H1 (cell line): ENCODE measurements at regions not wholly inside any gene's neighbourhood (a gene's known extent, or its start where the extent isn't known, plus 50 kb on each side); places are given as distances from the start of the nearest gene placed in this dataset.

Experiments
- CTCF ChIA-PET: fragments of 300-600 bp; sonication (Branson Sonifier 250); formaldehyde crosslinking; loops from one replicate; lab custom pipeline; 2021; ENCODE audit not compliant: partially characterized antibody; lab: Charles Lee
- POLR2A ChIA-PET: fragments of 300-600 bp; sonication (Branson Sonifier 250); formaldehyde crosslinking; loops from one replicate; lab custom pipeline; 2021; ENCODE audit warnings: inconsistent platforms; ENCODE audit not compliant: partially characterized antibody; lab: Charles Lee
- DNase-seq, 2 experiments: peaks; one replicate each; pipeline versions ENCODE4 v3.0.0 to v3.0.0-alpha.2; 2010 to 2022; ENCODE audit warnings: low spot score in 2 of 2, low read depth in 1 of 2, mixed read lengths in 1 of 2
- FAIRE-seq: peaks from 2 replicates; lab custom pipeline; 2011; peaks lifted over from hg19 to GRCh38; lab: Jason Lieb, UNC
- H2AFZ ChIP-seq: 2 replicates; pipeline ENCODE4 v1.8.1; 2012; ENCODE audit warnings: low read length, inconsistent platforms
- H2AK5ac ChIP-seq: 2 replicates; pipeline ENCODE4 v1.6.1; 2013; ENCODE audit warnings: low read depth, low read length
- H2BK120ac ChIP-seq: replicated peaks from 2 replicates; pipeline ENCODE3; 2013; ENCODE audit warnings: low read depth, low read length, inconsistent platforms
- H2BK12ac ChIP-seq: 2 replicates; pipeline ENCODE4 v1.6.1; 2013; ENCODE audit warnings: low read depth, low read length
- H2BK15ac ChIP-seq: 2 replicates; pipeline ENCODE4 v1.6.1; 2013; ENCODE audit warnings: low read length
- H2BK20ac ChIP-seq: 2 replicates; pipeline ENCODE4 v1.6.1; 2013; ENCODE audit warnings: low read length
- H2BK5ac ChIP-seq: 2 replicates; pipeline ENCODE4 v1.6.1; 2013; ENCODE audit warnings: low read depth, low read length
- H3K14ac ChIP-seq: 2 replicates; pipeline ENCODE4 v1.6.1; 2013; ENCODE audit warnings: inconsistent platforms; ENCODE audit not compliant: insufficient read length
- H3K18ac ChIP-seq: 2 replicates; pipeline ENCODE4 v1.6.1; 2013; ENCODE audit warnings: low read length; ENCODE audit errors: extremely low read depth
- H3K23ac ChIP-seq: 2 replicates; pipeline ENCODE4 v1.6.1; 2013; ENCODE audit warnings: inconsistent platforms; ENCODE audit not compliant: insufficient read length
- H3K23me2 ChIP-seq: 2 replicates; pipeline ENCODE4 v1.6.1; 2013; ENCODE audit warnings: low read depth, low read length
- H3K27ac ChIP-seq: 2 replicates; pipeline ENCODE4 v1.6.1; 2011; ENCODE audit warnings: low read depth, low read length, inconsistent platforms
- H3K27me3 ChIP-seq, 4 experiments: replicated peaks in 1 of 4; 1 replicate in 1 of 4; 2 replicates in 3 of 4; pipeline versions ENCODE4 v1.6.1 to v1.8.1; 2011 to 2013; ENCODE audit warnings: low read length in 3 of 4, mild to moderate bottlenecking in 3 of 4, inconsistent platforms in 2 of 4, mixed read lengths in 2 of 4, moderate library complexity in 1 of 4; ENCODE audit not compliant: control insufficient read depth in 3 of 4, insufficient read depth in 3 of 4; ENCODE audit errors: extremely low read depth in 1 of 4
- H3K36me3 ChIP-seq, 4 experiments: 2 replicates each; pipeline versions ENCODE4 v1.6.1 to v1.8.1; 2011 to 2013; ENCODE audit warnings: mild to moderate bottlenecking in 4 of 4, low read length in 3 of 4, moderate library complexity in 2 of 4, control low read depth in 1 of 4, inconsistent platforms in 1 of 4; ENCODE audit not compliant: insufficient read depth in 4 of 4, control insufficient read depth in 2 of 4
- H3K4ac ChIP-seq: replicated peaks from 2 replicates; pipeline ENCODE3; 2013; ENCODE audit warnings: low read length, low read depth, mixed read lengths, inconsistent platforms; ENCODE audit not compliant: insufficient read length
- H3K4me1 ChIP-seq, 4 experiments: replicated peaks in 1 of 4; 1 replicate in 1 of 4; 2 replicates in 3 of 4; pipeline versions ENCODE4 v1.6.1 to v1.8.1; 2011 to 2013; ENCODE audit warnings: low read length in 3 of 4, inconsistent platforms in 2 of 4, mixed read lengths in 1 of 4; ENCODE audit not compliant: insufficient read depth in 4 of 4, control insufficient read depth in 3 of 4
- H3K4me2 ChIP-seq, 2 experiments: 2 replicates each; pipeline versions ENCODE4 v1.6.1 to v1.8.1; 2011 to 2013; ENCODE audit warnings: low read depth in 2 of 2, low read length in 2 of 2, control low read depth in 1 of 2, inconsistent platforms in 1 of 2, mild to moderate bottlenecking in 1 of 2; ENCODE audit not compliant: insufficient read depth in 1 of 2
- H3K4me3 ChIP-seq, 4 experiments: fragments of 200-600, 300-600 bp in 1 of 4; sonication (generic), shearing (Covaris generic), sonication (Bioruptor Twin) in 1 of 4; 2 replicates each; pipeline versions ENCODE4 v1.5.1 to v1.8.1; 2011 to 2016; ENCODE audit warnings: low read length in 4 of 4, low read depth in 3 of 4, control low read depth in 2 of 4, inconsistent platforms in 2 of 4, mild to moderate bottlenecking in 2 of 4, mixed read lengths in 1 of 4, moderate library complexity in 1 of 4; ENCODE audit not compliant: insufficient read depth in 2 of 4; ENCODE audit errors: extremely low read depth in 1 of 4
- H3K56ac ChIP-seq: replicated peaks from 2 replicates; pipeline ENCODE3; 2013; ENCODE audit warnings: low read depth, mild to moderate bottlenecking, mixed read lengths, low read length, inconsistent platforms; ENCODE audit not compliant: insufficient read length
- H3K79me1 ChIP-seq: 2 replicates; pipeline ENCODE4 v1.6.1; 2013; ENCODE audit warnings: low read depth, low read length, control low read depth
- H3K79me2 ChIP-seq, 2 experiments: 2 replicates each; pipeline versions ENCODE4 v1.6.1 to v1.8.1; 2012 to 2013; ENCODE audit warnings: low read length in 2 of 2, mild to moderate bottlenecking in 2 of 2, inconsistent platforms in 1 of 2; ENCODE audit not compliant: insufficient read depth in 2 of 2, control insufficient read depth in 1 of 2
- H3K9ac ChIP-seq, 4 experiments: replicated peaks in 1 of 4; 1 replicate in 1 of 4; 2 replicates in 3 of 4; pipeline versions ENCODE4 v1.6.1 to v1.8.1; 2011 to 2013; ENCODE audit warnings: low read depth in 3 of 4, low read length in 3 of 4, control low read depth in 2 of 4, mild to moderate bottlenecking in 2 of 4, moderate library complexity in 2 of 4, inconsistent platforms in 1 of 4; ENCODE audit errors: extremely low read depth in 1 of 4
- H3K9me3 ChIP-seq, 2 experiments: 2 replicates each; pipeline versions ENCODE4 v1.6.1 to v1.8.1; 2012 to 2013; ENCODE audit warnings: mild to moderate bottlenecking in 2 of 2, moderate library complexity in 2 of 2, control low read depth in 1 of 2, inconsistent platforms in 1 of 2, low read depth in 1 of 2, low read length in 1 of 2, mixed read lengths in 1 of 2; ENCODE audit not compliant: insufficient read depth in 2 of 2
- H4K20me1 ChIP-seq, 2 experiments: replicated peaks in 1 of 2; 2 replicates each; pipeline versions ENCODE3 to v1.8.1; 2011 to 2013; ENCODE audit warnings: inconsistent platforms in 2 of 2, low read length in 2 of 2, mild to moderate bottlenecking in 1 of 2; ENCODE audit not compliant: insufficient read depth in 2 of 2, control insufficient read depth in 1 of 2
- H4K5ac ChIP-seq: 2 replicates; pipeline ENCODE4 v1.6.1; 2013; ENCODE audit warnings: low read length, low read depth, mixed read lengths, inconsistent platforms; ENCODE audit not compliant: insufficient read length
- H4K8ac ChIP-seq: 2 replicates; pipeline ENCODE4 v1.8.0; 2013; ENCODE audit warnings: mild to moderate bottlenecking, moderate library complexity, low read length, inconsistent platforms; ENCODE audit not compliant: insufficient read depth; ENCODE audit errors: extremely low read depth
- H4K91ac ChIP-seq: replicated peaks from 2 replicates; pipeline ENCODE3; 2013; ENCODE audit warnings: low read length, mixed read lengths, inconsistent platforms; ENCODE audit not compliant: insufficient read length
- ASH2L ChIP-seq: fragments of 200-600, 300-600 bp; sonication (generic); IDR thresholded peaks from one replicate; pipeline ENCODE4 v1.7.1; 2017; ENCODE audit warnings: low read length
- CBX5 ChIP-seq: fragments of 300-800, 300-1000 bp; sonication (generic); IDR thresholded peaks from 2 replicates; pipeline ENCODE4 v1.7.1; 2016; ENCODE audit warnings: antibody characterized with exemption, low read length, low read depth
- CTBP2 ChIP-seq: IDR thresholded peaks from 2 replicates; pipeline ENCODE4 v1.7.0; 2011; ENCODE audit warnings: borderline replicate concordance, mild to moderate bottlenecking, moderate library complexity, mixed read lengths, low read length; ENCODE audit not compliant: insufficient read depth, insufficient read length
- E2F6 ChIP-seq: IDR thresholded peaks from 2 replicates; pipeline ENCODE4 v1.6.1; 2012; ENCODE audit warnings: inconsistent platforms
- EP300 ChIP-seq, 2 experiments: IDR thresholded peaks; 1 replicate in 1 of 2; 2 replicates in 1 of 2; pipeline ENCODE4 v1.6.1; 2011 to 2012; ENCODE audit warnings: low read depth in 2 of 2, low read length in 2 of 2, mild to moderate bottlenecking in 2 of 2, borderline replicate concordance in 1 of 2, inconsistent platforms in 1 of 2, moderate library complexity in 1 of 2
- EZH2 ChIP-seq: fragments of 200-600 bp; sonication (generic); IDR thresholded peaks from 2 replicates; pipeline ENCODE4 v1.7.1; 2012; ENCODE audit warnings: low read depth, mild to moderate bottlenecking, moderate library complexity, low read length, inconsistent platforms; ENCODE audit not compliant: severe bottlenecking
- GABPA ChIP-seq: IDR thresholded peaks from 2 replicates; pipeline ENCODE4 v1.6.1; 2011; ENCODE audit warnings: mild to moderate bottlenecking, low read length, moderate library complexity, borderline replicate concordance; ENCODE audit not compliant: insufficient read depth
- RBBP5 ChIP-seq: IDR thresholded peaks from 2 replicates; pipeline ENCODE4 v1.7.1; 2012; ENCODE audit warnings: low read depth, mild to moderate bottlenecking, inconsistent platforms, low read length, moderate library complexity, borderline replicate concordance
- SAP30 ChIP-seq: fragments of 300-600 bp; sonication (generic); IDR thresholded peaks from 2 replicates; pipeline ENCODE4 v1.7.1; 2012; ENCODE audit warnings: low read length, moderate library complexity, mild to moderate bottlenecking, inconsistent platforms; ENCODE audit not compliant: insufficient read depth, insufficient replicate concordance
- SIN3A ChIP-seq, 2 experiments: IDR thresholded peaks in 1 of 2; conservative IDR thresholded peaks in 1 of 2; 2 replicates each; pipeline ENCODE4 v1.6.1; 2011 to 2012; ENCODE audit warnings: low read length in 2 of 2, improper control_type of control experiment in 1 of 2, low read depth in 1 of 2, mild to moderate bottlenecking in 1 of 2
- SIX5 ChIP-seq: IDR thresholded peaks from 2 replicates; pipeline ENCODE4 v1.6.1; 2011; ENCODE audit warnings: mild to moderate bottlenecking, low read depth, low read length
- TAF7 ChIP-seq: optimal IDR thresholded peaks from 2 replicates; pipeline ENCODE3; 2011; ENCODE audit warnings: low read depth, mild to moderate bottlenecking, inconsistent platforms, low read length, moderate library complexity, borderline replicate concordance
- TEAD4 ChIP-seq: IDR thresholded peaks from 2 replicates; pipeline ENCODE4 v1.6.1; 2012; ENCODE audit warnings: low read depth, low read length, inconsistent platforms, mixed read lengths
- WGBS, 2 experiments: shearing (Covaris generic) in 1 of 2; methylation state at CpG; one replicate each; pipeline versions ENCODE4 v1.1.6 to v1.1.7; 2013 to 2015; ENCODE audit warnings: low lambda C conversion rate in 2 of 2, mixed read lengths in 2 of 2, inconsistent platforms in 1 of 2, low coverage in 1 of 2, missing lambda C conversion rate in 1 of 2; ENCODE audit not compliant: insufficient replicate concordance in 2 of 2, insufficient coverage in 1 of 2, insufficient read length in 1 of 2; ENCODE audit errors: extremely low coverage in 1 of 2, missing lambda C conversion rate in 1 of 2; 5-methylcytosine and 5-hydroxymethylcytosine counted together

- H2BK120ac ChIP-seq, result no peak overlapping the region
- H3K14ac ChIP-seq, result no peak overlapping the region
- WGBS, 2 experiments, result 92% methylated on average over 1 of the region's 1 CpG; no CpG with 5 or more reads in 1 of the 2 experiments
- no peak overlapping the region for H3K4me2 ChIP-seq
- ChIA-PET POLR2A (interaction anchor here (0.5 kb wide), 1 partner anchor 444 kb away, joined by 3 read pairs; no protein-coding TSS in a partner anchor), CTCF (interaction anchor here (1.0 to 1.4 kb wide), 3 partner anchors 14 to 158 kb away, joined by 3 to 4 read pairs (median 3); no protein-coding TSS in a partner anchor)
- H3K27ac ChIP-seq, result no peak overlapping the region
- no peaks in the 10 kb centered on the region for H3K27me3 ChIP-seq
- H3K9me3 ChIP-seq, result no peaks in the 10 kb centered on the region
- no peak overlapping the region for H2BK12ac ChIP-seq
- H4K91ac ChIP-seq, result no peak overlapping the region
- H3K18ac ChIP-seq, result no peak overlapping the region
- no peak overlapping the region for H2AFZ ChIP-seq
- FAIRE-seq (no peak), DNase-seq (no peak)
- no peak overlapping the region for H2BK5ac ChIP-seq
- H3K79me2 ChIP-seq, result no peaks in the 10 kb centered on the region
- no peak overlapping the region for H3K4ac ChIP-seq
- no peaks in the 10 kb centered on the region for H3K79me1 ChIP-seq
- no peaks in the 10 kb centered on the region for H3K36me3 ChIP-seq
- no peak overlapping the region for H3K9ac ChIP-seq
- H3K4me3 ChIP-seq, result no peak overlapping the region
- no peak overlapping the region for H3K23ac ChIP-seq
- no peaks in the 10 kb centered on the region for H3K23me2 ChIP-seq
- H2AK5ac ChIP-seq, result no peak overlapping the region
- no peaks in the 10 kb centered on the region for H4K20me1 ChIP-seq
- no peak overlapping the region for H3K56ac ChIP-seq
- no peak overlapping the region for H2BK15ac ChIP-seq
- H3K4me1 ChIP-seq, result no peaks in the 10 kb centered on the region
- no peak overlapping the region for H4K5ac ChIP-seq
- no peak overlapping the region for H4K8ac ChIP-seq
- H2BK20ac ChIP-seq, result no peak overlapping the region
- TF ChIP-seq TEAD4, result no peak
- no peak for TF ChIP-seq SIN3A (conservative IDR thresholded peaks at IDR 0.05 in 1 of 2, IDR thresholded peaks at IDR 0.05 in 1 of 2; ENCODE audit: low read depth in 1 of 2, low read length in 2 of 2)
- TF ChIP-seq TAF7, result no peak
- TF ChIP-seq CBX5, result no peak
- no peak for TF ChIP-seq E2F6
- no peak for TF ChIP-seq EZH2
- no peak for TF ChIP-seq SAP30
- TF ChIP-seq RBBP5, result no peak
- TF ChIP-seq SIX5, result no peak
- TF ChIP-seq ASH2L, result no peak
- TF ChIP-seq CTBP2, result no peak
- no peak for TF ChIP-seq EP300 (IDR thresholded peaks at IDR 0.05; ENCODE audit: borderline replicate concordance in 1 of 2, low read depth in 2 of 2, low read length in 2 of 2)
- no peak for TF ChIP-seq GABPA
These were observed 113.8 kb upstream of the WDR17 start for GRCh38 chr4:175951794-175952193.
